CD4-positive, alpha-beta memory T cell (primary cell): ENCODE measurements at regions not wholly inside any gene's neighbourhood (a gene's known extent, or its start where the extent isn't known, plus 50 kb on each side); places are given as distances from the start of the nearest gene placed in this dataset.

Experiments
- CTCF ChIA-PET: fragments of 350-600 bp; sonication (Branson Sonifier 250); formaldehyde crosslinking; loops from one replicate; lab custom pipeline; 2021; ENCODE audit warnings: inconsistent platforms; ENCODE audit not compliant: partially characterized antibody; lab: Charles Lee
- POLR2A ChIA-PET: fragments of 350-600 bp; sonication (Branson Sonifier 250); formaldehyde crosslinking; loops from one replicate; lab custom pipeline; 2021; ENCODE audit not compliant: partially characterized antibody; lab: Charles Lee
- DNase-seq, 5 donors: peaks; one replicate each; pipeline versions ENCODE4 v3.0.0 to v3.0.0-alpha.2; 2020 to 2022; ENCODE audit warnings: mixed read lengths in 1 of 5
- H3K27ac ChIP-seq: one replicate; pipeline ENCODE4 v1.7.0; 2013; ENCODE audit warnings: low read depth, low read length
- H3K27me3 ChIP-seq: 2 replicates; pipeline ENCODE4 v1.7.0; 2013; ENCODE audit warnings: mild to moderate bottlenecking, low read length, moderate library complexity; ENCODE audit not compliant: insufficient read depth
- H3K36me3 ChIP-seq: 2 replicates; pipeline ENCODE4 v1.7.0; 2013; ENCODE audit warnings: mild to moderate bottlenecking, low read length, moderate library complexity; ENCODE audit not compliant: insufficient read depth
- H3K4me1 ChIP-seq: 2 replicates; pipeline ENCODE4 v1.7.0; 2013; ENCODE audit warnings: mild to moderate bottlenecking, low read length, moderate library complexity; ENCODE audit not compliant: insufficient read depth
- H3K4me3 ChIP-seq, 2 donors: one replicate each; pipeline ENCODE4 v1.7.0; 2013; ENCODE audit warnings: low read length in 2 of 2, mild to moderate bottlenecking in 1 of 2
- H3K9me3 ChIP-seq, 2 donors: one replicate each; pipeline ENCODE4 v1.7.0; 2013; ENCODE audit warnings: low read length in 2 of 2, control low read depth in 1 of 2; ENCODE audit not compliant: control insufficient read depth in 1 of 2
- H3K27ac Mint-ChIP-seq, 7 donors: one replicate each; pipeline ENCODE4 v1.8.0; 2020 to 2021; ENCODE audit warnings: mixed read lengths in 7 of 7, mild to moderate bottlenecking in 6 of 7, inconsistent platforms in 3 of 7, moderate library complexity in 3 of 7
- H3K27me3 Mint-ChIP-seq, 2 donors: one replicate each; pipeline ENCODE4 v1.8.0; 2020 to 2021; ENCODE audit warnings: mixed read lengths in 2 of 2
- H3K36me3 Mint-ChIP-seq, 2 donors: one replicate each; pipeline ENCODE4 v1.8.0; 2020 to 2021; ENCODE audit warnings: mixed read lengths in 2 of 2, inconsistent platforms in 1 of 2, mild to moderate bottlenecking in 1 of 2
- H3K4me1 Mint-ChIP-seq, 4 donors: one replicate each; pipeline ENCODE4 v1.8.0; 2020 to 2021; ENCODE audit warnings: mixed read lengths in 4 of 4, mild to moderate bottlenecking in 1 of 4
- H3K4me3 Mint-ChIP-seq, 8 donors: one replicate each; pipeline ENCODE4 v1.8.0; 2020 to 2021; ENCODE audit warnings: mixed read lengths in 8 of 8, mild to moderate bottlenecking in 7 of 8, moderate library complexity in 6 of 8, inconsistent platforms in 3 of 8
- H3K9me3 Mint-ChIP-seq, 8 donors: one replicate each; pipeline ENCODE4 v1.8.0; 2020 to 2021; ENCODE audit warnings: mixed read lengths in 8 of 8, mild to moderate bottlenecking in 5 of 8, inconsistent platforms in 3 of 8, moderate library complexity in 1 of 8
- intact Hi-C: fragments of 100-400 bp; cut with micrococcal nuclease; formaldehyde crosslinking; loops from one replicate; pipeline ENCODE4 v1.15.1; 2023

DNA sequence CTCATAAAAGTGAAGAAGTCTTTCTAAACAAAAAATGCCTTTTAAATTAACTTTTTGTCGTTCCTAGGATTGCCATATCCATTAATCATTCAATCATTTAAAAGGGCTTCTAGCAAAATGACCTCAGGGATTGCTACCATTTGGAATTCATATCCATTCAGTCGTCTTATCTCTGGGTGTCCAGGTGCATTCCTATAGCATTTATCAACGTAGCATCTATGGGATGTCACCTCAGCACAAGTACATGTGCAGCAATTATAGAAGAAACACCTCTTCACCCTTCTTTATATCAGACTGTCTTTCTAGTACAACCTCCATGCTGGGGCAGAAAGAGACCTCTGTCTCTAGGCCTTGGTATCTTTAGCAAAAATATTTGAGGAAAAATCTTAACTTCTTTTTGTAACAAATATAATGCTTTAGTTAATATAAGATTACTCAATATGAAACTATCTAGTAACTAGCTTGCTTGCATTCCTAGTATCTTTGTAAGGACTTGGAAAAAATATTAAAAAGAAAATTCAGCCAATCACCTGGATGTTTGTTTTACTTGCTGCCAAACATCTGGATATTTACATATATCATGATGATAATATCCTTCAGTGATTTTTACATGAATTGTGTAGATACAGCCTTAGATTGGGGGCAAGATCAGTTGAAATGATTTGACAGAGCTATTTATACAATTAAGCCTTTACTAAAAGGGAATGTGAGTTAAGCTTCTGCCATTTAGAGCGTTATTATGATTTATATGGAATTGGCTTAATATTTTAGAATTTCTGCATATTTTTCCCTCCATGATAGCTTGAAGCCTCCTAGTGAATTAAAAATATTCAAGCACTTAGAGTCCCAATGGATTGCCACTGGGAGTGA lies 356.8 kb downstream of the HDGFL1 start:
- CTCF ChIA-PET = no interaction called here
- H3K9me3 Mint-ChIP-seq = no peaks in the 10 kb centered on the region
- H3K36me3 ChIP-seq = no peaks in the 10 kb centered on the region
- no peaks in the 10 kb centered on the region for H3K9me3 ChIP-seq
- H3K4me3 ChIP-seq = no peak overlapping the region
- DNase-seq = no peak
- intact Hi-C loops = no loop called here
- no peaks in the 10 kb centered on the region for H3K27me3 Mint-ChIP-seq
- H3K27ac Mint-ChIP-seq = no peak overlapping the region
- H3K4me1 Mint-ChIP-seq = no peaks in the 10 kb centered on the region
- H3K27me3 ChIP-seq = no peaks in the 10 kb centered on the region
- H3K36me3 Mint-ChIP-seq = no peaks in the 10 kb centered on the region
- H3K27ac ChIP-seq = no peak overlapping the region
- no peak overlapping the region for H3K4me3 Mint-ChIP-seq
- POLR2A ChIA-PET = no interaction called here
- no peaks in the 10 kb centered on the region for H3K4me1 ChIP-seq

DNA sequence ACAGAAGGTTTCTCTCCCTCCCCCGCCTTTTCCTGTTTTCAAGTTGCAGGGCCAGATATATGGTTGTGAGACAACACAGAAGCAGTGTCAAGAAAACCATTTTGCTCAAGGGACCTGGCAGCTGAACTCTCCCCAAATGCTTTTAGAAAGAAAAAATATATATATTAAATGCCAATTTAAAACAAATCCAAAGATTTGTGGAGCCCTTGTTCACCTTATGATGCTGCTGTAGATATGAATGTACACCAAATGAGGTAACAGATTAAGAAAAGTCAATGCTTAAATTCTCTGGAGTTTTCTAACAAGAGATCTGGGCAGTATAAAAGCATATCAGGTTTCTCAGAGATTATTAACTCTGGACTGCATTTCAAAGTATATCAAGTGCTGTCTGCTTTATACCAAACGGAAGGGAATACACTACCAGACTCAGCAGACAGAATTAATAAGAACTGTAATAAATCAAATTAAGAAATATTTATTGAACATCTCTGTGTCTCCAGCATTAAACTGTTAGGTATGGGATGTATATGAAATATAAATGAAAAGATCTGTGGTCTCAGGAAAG lies 357.5 kb downstream of the HDGFL1 start:
- Histone ChIP-seq H3K27ac (no peak overlapping the region), H3K27me3 (no peaks in the 10 kb centered on the region), H3K4me1 (no peaks in the 10 kb centered on the region), H3K9me3 (no peaks in the 10 kb centered on the region), H3K4me3 (no peak overlapping the region), H3K36me3 (no peaks in the 10 kb centered on the region)
- Mint-ChIP-seq H3K27me3 (no peaks in the 10 kb centered on the region), H3K4me3 (no peak overlapping the region), H3K27ac (no peak overlapping the region), H3K36me3 (no peaks in the 10 kb centered on the region), H3K4me1 (no peaks in the 10 kb centered on the region), H3K9me3 (no peaks in the 10 kb centered on the region)
- CTCF ChIA-PET = no interaction called here
- intact Hi-C loops = no loop called here
- DNase-seq = no peak
- POLR2A ChIA-PET = no interaction called here

DNA sequence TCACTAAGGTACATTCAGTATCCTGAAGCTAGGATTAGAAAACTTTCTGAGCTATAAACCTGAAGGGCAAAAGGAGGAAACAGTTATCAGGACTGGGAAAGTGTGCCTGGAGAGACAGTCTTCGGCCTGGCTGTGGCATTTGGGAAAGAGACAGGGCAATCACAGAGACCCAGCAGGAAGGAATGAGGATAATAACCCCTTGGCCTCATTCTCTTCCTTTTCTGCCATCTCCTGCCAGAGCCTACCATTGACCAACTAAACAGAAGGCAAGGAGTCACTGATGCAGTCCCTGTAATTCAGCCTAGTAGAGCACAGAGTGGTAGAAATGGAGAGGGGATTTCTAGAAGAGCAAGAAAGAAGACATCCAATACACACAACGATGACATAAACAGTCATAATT lies 359.4 kb downstream of the HDGFL1 start:
- H3K4me1 Mint-ChIP-seq = no peaks in the 10 kb centered on the region
- H3K36me3 ChIP-seq = no peaks in the 10 kb centered on the region
- DNase-seq = no peak
- H3K27me3 ChIP-seq = no peaks in the 10 kb centered on the region
- no peak overlapping the region for H3K4me3 Mint-ChIP-seq
- ChIA-PET CTCF (no interaction called here), POLR2A (no interaction called here)
- H3K36me3 Mint-ChIP-seq = no peaks in the 10 kb centered on the region
- H3K27ac ChIP-seq = no peak overlapping the region
- no peak overlapping the region for H3K27ac Mint-ChIP-seq
- no peaks in the 10 kb centered on the region for H3K9me3 ChIP-seq
- no peak overlapping the region for H3K4me3 ChIP-seq
- H3K27me3 Mint-ChIP-seq = no peaks in the 10 kb centered on the region
- H3K9me3 Mint-ChIP-seq = no peaks in the 10 kb centered on the region
- no peaks in the 10 kb centered on the region for H3K4me1 ChIP-seq
- intact Hi-C loops = no loop called here

DNA sequence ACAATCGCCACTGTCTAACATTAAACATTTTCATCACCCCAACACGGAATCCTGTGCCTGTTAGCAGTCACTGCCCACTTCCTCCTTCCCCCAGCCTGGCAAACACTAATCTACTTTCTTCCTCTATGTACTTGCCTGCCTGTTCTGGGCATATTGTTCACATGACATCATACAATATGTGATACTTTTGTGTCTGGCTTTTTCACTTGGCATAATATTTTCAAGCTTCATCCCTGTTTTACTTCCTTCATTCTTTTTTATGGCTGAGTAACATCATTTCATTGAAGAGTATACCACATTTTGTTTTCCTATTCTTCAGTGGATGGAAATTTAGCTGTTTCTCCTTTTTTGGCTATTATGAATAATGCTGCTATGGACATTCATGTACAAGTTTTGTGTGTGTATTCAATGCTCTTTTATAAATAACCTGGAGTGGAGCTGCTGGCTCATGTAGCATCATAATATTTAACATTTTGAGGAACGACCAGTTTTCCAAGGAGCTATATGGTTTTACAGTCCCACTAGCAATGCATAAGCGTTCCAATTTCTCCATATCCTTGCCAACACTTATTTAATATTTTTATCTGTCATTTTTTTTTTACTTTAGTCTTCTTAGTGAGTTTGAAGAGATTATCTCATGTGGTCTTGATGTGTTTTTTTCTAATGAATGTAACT lies 360.1 kb downstream of the HDGFL1 start:
- Histone ChIP-seq H3K36me3 (no peaks in the 10 kb centered on the region), H3K9me3 (no peaks in the 10 kb centered on the region), H3K27me3 (no peaks in the 10 kb centered on the region), H3K27ac (no peak overlapping the region), H3K4me1 (no peaks in the 10 kb centered on the region), H3K4me3 (no peak overlapping the region)
- DNase-seq = no peak
- Mint-ChIP-seq H3K36me3 (no peaks in the 10 kb centered on the region), H3K27ac (no peak overlapping the region), H3K27me3 (no peaks in the 10 kb centered on the region), H3K4me3 (no peak overlapping the region), H3K9me3 (no peaks in the 10 kb centered on the region), H3K4me1 (no peaks in the 10 kb centered on the region)
- ChIA-PET POLR2A (no interaction called here), CTCF (no interaction called here)
- intact Hi-C loops = no loop called here

DNA sequence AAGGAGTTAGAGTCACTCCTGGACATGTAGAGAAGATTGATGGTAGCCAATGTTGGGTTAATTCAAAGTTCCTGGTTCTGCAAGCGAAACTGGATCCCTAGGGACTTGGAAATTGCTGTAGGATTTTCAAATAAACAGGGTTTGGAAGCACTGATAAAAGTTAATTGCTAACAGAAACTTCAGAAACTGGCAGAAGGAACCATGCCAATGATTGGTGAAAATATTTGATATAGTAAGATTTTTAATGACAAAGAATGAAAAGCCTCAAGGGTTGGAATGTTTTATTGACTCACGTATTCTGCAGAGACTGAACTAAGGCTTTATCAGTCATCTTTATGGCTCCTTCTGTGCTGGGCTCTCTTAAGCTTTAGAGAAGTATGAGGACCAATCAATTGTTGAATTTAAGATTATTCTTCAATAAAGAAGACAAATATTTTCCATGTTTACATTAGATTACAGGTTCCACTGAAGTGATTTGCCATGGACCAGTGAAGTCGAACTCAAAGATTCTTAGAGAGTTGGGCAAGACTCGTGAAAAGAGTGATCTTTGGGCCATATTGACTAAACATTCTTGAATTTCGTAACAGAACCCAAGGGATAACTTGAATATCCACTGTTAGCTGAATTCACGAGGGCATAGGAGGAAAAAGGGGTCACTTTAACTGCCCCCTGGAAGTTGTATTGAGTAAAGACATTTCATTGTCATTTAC lies 371.4 kb downstream of the HDGFL1 start:
- Mint-ChIP-seq H3K27ac (no peak overlapping the region), H3K4me3 (no peak overlapping the region), H3K36me3 (no peaks in the 10 kb centered on the region), H3K4me1 (no peaks in the 10 kb centered on the region), H3K27me3 (no peaks in the 10 kb centered on the region), H3K9me3 (peaks cover 0 to 6% (median 3%) of the 10 kb centered on the region in 8 donors)
- Histone ChIP-seq H3K27ac (no peak overlapping the region), H3K36me3 (no peaks in the 10 kb centered on the region), H3K4me3 (no peak overlapping the region), H3K4me1 (no peaks in the 10 kb centered on the region), H3K27me3 (no peaks in the 10 kb centered on the region), H3K9me3 (peaks cover 0 to 3% of the 10 kb centered on the region in 2 donors)
- no peak for DNase-seq
- POLR2A ChIA-PET = no interaction called here
- intact Hi-C loops = no loop called here
- CTCF ChIA-PET = no interaction called here

DNA sequence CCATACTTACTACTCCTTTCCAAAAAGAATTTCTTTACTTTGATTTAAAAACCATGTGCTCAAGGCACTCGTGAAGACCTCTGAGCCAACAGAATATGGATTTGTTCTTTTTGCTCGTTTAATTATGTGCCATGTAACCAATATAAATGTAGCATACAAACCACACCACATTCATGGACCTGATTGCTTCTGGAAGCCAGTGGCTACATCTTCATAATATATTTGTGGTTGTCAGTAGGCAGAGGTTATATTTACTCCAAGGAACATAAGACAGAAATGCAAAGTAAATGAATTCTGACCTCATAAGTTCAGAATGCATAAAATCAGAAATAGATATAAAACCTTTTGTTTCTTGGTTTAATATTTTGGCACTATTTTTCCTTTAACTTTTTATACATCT lies 373.0 kb downstream of the HDGFL1 start:
- POLR2A ChIA-PET = no interaction called here
- no peaks in the 10 kb centered on the region for H3K27me3 Mint-ChIP-seq
- no peak overlapping the region for H3K4me3 Mint-ChIP-seq
- CTCF ChIA-PET = no interaction called here
- no peaks in the 10 kb centered on the region for H3K36me3 Mint-ChIP-seq
- DNase-seq = no peak
- intact Hi-C loops = no loop called here
- Histone ChIP-seq H3K9me3 (peaks cover 0 to 3% of the 10 kb centered on the region in 2 donors), H3K4me1 (no peaks in the 10 kb centered on the region), H3K27me3 (no peaks in the 10 kb centered on the region), H3K36me3 (no peaks in the 10 kb centered on the region), H3K4me3 (no peak overlapping the region), H3K27ac (no peak overlapping the region)
- H3K27ac Mint-ChIP-seq = no peak overlapping the region
- H3K9me3 Mint-ChIP-seq = peaks cover 0 to 6% (median 2%) of the 10 kb centered on the region in 8 donors
- no peaks in the 10 kb centered on the region for H3K4me1 Mint-ChIP-seq

DNA sequence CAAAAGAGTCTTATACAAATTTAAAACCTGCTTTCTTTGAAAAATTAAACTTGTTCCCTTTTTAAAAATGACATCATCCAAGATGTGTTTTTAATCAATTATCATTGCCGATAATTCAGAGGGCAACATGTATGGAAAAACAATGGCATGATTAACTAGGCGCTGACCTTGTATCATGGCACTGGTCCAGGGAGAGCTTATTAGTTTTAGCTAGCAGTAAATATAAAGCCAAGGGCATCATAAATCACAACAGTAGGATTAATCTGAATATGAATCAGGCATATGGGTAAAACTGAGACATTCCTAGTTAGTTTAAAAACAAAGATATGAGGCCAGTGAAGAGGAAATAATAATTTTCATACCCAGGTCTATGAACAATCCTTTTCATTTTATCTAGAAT lies 374.0 kb downstream of the HDGFL1 start:
- Mint-ChIP-seq H3K27me3 (no peaks in the 10 kb centered on the region), H3K9me3 (peaks cover 0 to 6% (median 0%) of the 10 kb centered on the region in 8 donors), H3K4me3 (no peak overlapping the region), H3K4me1 (no peaks in the 10 kb centered on the region), H3K36me3 (no peaks in the 10 kb centered on the region), H3K27ac (no peak overlapping the region)
- Histone ChIP-seq H3K27me3 (no peaks in the 10 kb centered on the region), H3K4me1 (no peaks in the 10 kb centered on the region), H3K9me3 (peaks cover 0 to 3% of the 10 kb centered on the region in 2 donors), H3K36me3 (no peaks in the 10 kb centered on the region), H3K4me3 (no peak overlapping the region), H3K27ac (no peak overlapping the region)
- intact Hi-C loops = no loop called here
- DNase-seq = no peak
- ChIA-PET CTCF (no interaction called here), POLR2A (no interaction called here)
